WTC11 (cell line): ENCODE measurements at regions not wholly inside any gene's neighbourhood (a gene's known extent, or its start where the extent isn't known, plus 50 kb on each side); places are given as distances from the start of the nearest gene placed in this dataset.

ENCODE experiments used
- ATAC-seq: fragments of 200-7000 bp; cut with Tn5 transposase; 2 replicates; pipeline ENCODE4 v1.10.0; 2021; ENCODE audit warnings: mild to moderate bottlenecking, moderate library complexity
- CTCF ChIA-PET: fragments of 300-600 bp; sonication (Branson Sonifier 250); formaldehyde crosslinking; loops from one replicate; lab custom pipeline; 2021; ENCODE audit warnings: antibody characterized with exemption; lab: Charles Lee
- POLR2A ChIA-PET: fragments of 350-600 bp; sonication (Branson Sonifier 250); formaldehyde crosslinking; loops from one replicate; lab custom pipeline; 2021; ENCODE audit warnings: antibody characterized with exemption; lab: Charles Lee
- DNase-seq: peaks from one replicate; pipeline ENCODE4 v3.0.0; 2021; ENCODE audit warnings: low spot score
- H3K27ac Mint-ChIP-seq: 2 replicates; pipeline ENCODE4 v1.8.0; 2021; ENCODE audit warnings: mixed read lengths
- H3K27me3 Mint-ChIP-seq: 2 replicates; pipeline ENCODE4 v1.8.0; 2021; ENCODE audit warnings: low read depth, mild to moderate bottlenecking, moderate library complexity, mixed read lengths
- H3K36me3 Mint-ChIP-seq: 2 replicates; pipeline ENCODE4 v1.8.0; 2021; ENCODE audit warnings: mixed read lengths
- H3K4me1 Mint-ChIP-seq: 2 replicates; pipeline ENCODE4 v1.8.0; 2022; ENCODE audit warnings: mixed read lengths
- H3K4me3 Mint-ChIP-seq: 2 replicates; pipeline ENCODE4 v1.8.0; 2021; ENCODE audit warnings: mild to moderate bottlenecking, moderate library complexity, mixed read lengths
- H3K9me3 Mint-ChIP-seq: 2 replicates; pipeline ENCODE4 v1.8.0; 2021; ENCODE audit warnings: mixed read lengths
- ATF2 ChIP-seq: sonication (generic); formaldehyde crosslinking; IDR thresholded peaks from 2 replicates; pipeline ENCODE4 v1.8.1; 2022; ENCODE audit warnings: low read depth, missing genetic modification reagents, borderline replicate concordance
- E2F4 ChIP-seq: sonication (generic); formaldehyde crosslinking; IDR thresholded peaks from 2 replicates; pipeline ENCODE4 v1.8.1; 2022; ENCODE audit warnings: low read depth, mild to moderate bottlenecking, moderate library complexity, missing genetic modification reagents, borderline replicate concordance
- ETV6 ChIP-seq: sonication (generic); formaldehyde crosslinking; IDR thresholded peaks from 2 replicates; pipeline ENCODE4 v1.8.1; 2022; ENCODE audit warnings: mild to moderate bottlenecking, missing genetic modification reagents
- FOXK1 ChIP-seq: sonication (generic); formaldehyde crosslinking; IDR thresholded peaks from 2 replicates; pipeline ENCODE4 v1.8.0; 2022; ENCODE audit warnings: mild to moderate bottlenecking, moderate library complexity, missing genetic modification reagents
- FOXP1 ChIP-seq: sonication (generic); formaldehyde crosslinking; IDR thresholded peaks from 2 replicates; pipeline ENCODE4 v1.8.0; 2022; ENCODE audit warnings: missing genetic modification reagents, mild to moderate bottlenecking, moderate library complexity, borderline replicate concordance
- FOXP4 ChIP-seq: sonication (generic); formaldehyde crosslinking; IDR thresholded peaks from 2 replicates; pipeline ENCODE4 v1.8.0; 2022; ENCODE audit warnings: mild to moderate bottlenecking, missing genetic modification reagents
- IRF2 ChIP-seq: sonication (generic); formaldehyde crosslinking; IDR thresholded peaks from 2 replicates; pipeline ENCODE4 v1.8.0; 2022; ENCODE audit warnings: low read depth, missing genetic modification reagents, borderline replicate concordance
- KAT7 ChIP-seq: sonication (generic); formaldehyde crosslinking; IDR thresholded peaks from 2 replicates; pipeline ENCODE4 v1.8.1; 2023; ENCODE audit warnings: missing genetic modification reagents, mild to moderate bottlenecking, borderline replicate concordance
- SOX15 ChIP-seq: fragments of 250-450 bp; sonication (Bioruptor Pico); IDR thresholded peaks from 2 replicates; pipeline ENCODE4 v1.9.0; 2021; ENCODE audit warnings: mild to moderate bottlenecking
- SP1 ChIP-seq: sonication (generic); formaldehyde crosslinking; conservative IDR thresholded peaks from 2 replicates; pipeline ENCODE4 v1.8.1; 2022; ENCODE audit warnings: missing genetic modification reagents
- TP53 ChIP-seq: sonication (generic); formaldehyde crosslinking; IDR thresholded peaks from 2 replicates; pipeline ENCODE4 v1.8.1; 2023; ENCODE audit warnings: mild to moderate bottlenecking, missing genetic modification reagents
- USF2 ChIP-seq: sonication (generic); formaldehyde crosslinking; IDR thresholded peaks from 2 replicates; pipeline ENCODE4 v1.8.1; 2023; ENCODE audit warnings: mild to moderate bottlenecking, missing genetic modification reagents, moderate library complexity
- ZNF416 ChIP-seq: fragments of 250-450 bp; sonication (Bioruptor Pico); IDR thresholded peaks from 2 replicates; pipeline ENCODE4 v1.9.0; 2021; ENCODE audit warnings: mild to moderate bottlenecking, inconsistent platforms
- ZNF423 ChIP-seq: fragments of 250-450 bp; sonication (Bioruptor Pico); IDR thresholded peaks from 2 replicates; pipeline ENCODE4 v2.1.2; 2022; ENCODE audit warnings: mild to moderate bottlenecking, moderate library complexity
- ZNF425 ChIP-seq: fragments of 250-450 bp; sonication (Bioruptor Pico); conservative IDR thresholded peaks from 2 replicates; pipeline ENCODE4 v1.9.0; 2021; ENCODE audit warnings: mild to moderate bottlenecking
- TF ChIP-seq, protein P1 (sequence below): fragments of 250-450 bp; sonication (Bioruptor Pico); IDR thresholded peaks from 2 replicates; pipeline ENCODE4 v1.9.0; 2021; ENCODE audit warnings: mild to moderate bottlenecking
- TF ChIP-seq, protein P2 (sequence below): sonication (generic); formaldehyde crosslinking; IDR thresholded peaks from 2 replicates; pipeline ENCODE4 v1.8.0; 2022; ENCODE audit warnings: mild to moderate bottlenecking, missing genetic modification reagents
- TF ChIP-seq, protein P3 (sequence below): fragments of 250-450 bp; sonication (Bioruptor Pico); IDR thresholded peaks from 2 replicates; pipeline ENCODE4 v1.9.0; 2021; ENCODE audit warnings: mild to moderate bottlenecking

GRCh38 chr2:59458800-59459199 is 1094.7 kb downstream of the BCL11A start:
- no peak for TF ChIP-seq IRF2 (CRISPR knock-in tag)
- 0 out of 2 replicates have a peak, but pooled peaks have one; percentile 8 for TF ChIP-seq ZNF423 (CRISPR knock-in tag)
- H3K36me3 Mint-ChIP-seq = no peaks in the 10 kb centered on the region
- CTCF ChIA-PET = no interaction called here
- no peak overlapping the region for H3K4me3 Mint-ChIP-seq
- DNase-seq (no peak), ATAC-seq (peak; percentile 68)
- POLR2A ChIA-PET = no interaction called here
- H3K4me1 Mint-ChIP-seq = peaks cover 19% of the 10 kb centered on the region
- no peaks in the 10 kb centered on the region for H3K9me3 Mint-ChIP-seq
- H3K27ac Mint-ChIP-seq = no peak overlapping the region
- no peaks in the 10 kb centered on the region for H3K27me3 Mint-ChIP-seq

DNA sequence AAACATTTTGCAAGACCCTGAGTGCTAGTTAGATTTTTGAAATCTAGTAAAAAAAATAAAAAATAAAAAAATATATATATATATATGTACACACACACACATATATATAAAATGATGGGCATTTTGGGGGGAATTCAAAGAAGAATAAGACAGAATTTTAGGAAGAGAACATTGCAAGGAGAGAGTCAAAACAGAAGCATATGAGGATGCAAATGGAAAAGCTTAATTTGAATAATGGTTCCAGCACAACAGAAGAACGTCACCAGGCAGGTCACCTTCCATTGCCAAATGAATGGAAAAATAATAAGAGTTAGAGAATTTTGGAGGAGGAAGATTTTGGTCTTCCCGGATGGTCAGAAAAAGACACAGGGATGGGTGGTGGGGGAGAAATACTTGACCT is 1097.2 kb downstream of the BCL11A start:
- Mint-ChIP-seq H3K27ac (no peak overlapping the region), H3K4me1 (peaks cover 6% of the 10 kb centered on the region), H3K27me3 (no peaks in the 10 kb centered on the region), H3K9me3 (peaks cover 12% of the 10 kb centered on the region; the same call in 1 of the 2 replicates), H3K4me3 (no peak overlapping the region), H3K36me3 (no peaks in the 10 kb centered on the region)
- ChIA-PET POLR2A (no interaction called here), CTCF (no interaction called here)
- no peak for TF ChIP-seq SP1 (CRISPR knock-in tag)
- no peak for TF ChIP-seq USF2 (CRISPR knock-in tag)
- no peak for TF ChIP-seq FOXK1 (CRISPR knock-in tag)
- no peak for TF ChIP-seq SOX15 (CRISPR knock-in tag)
- TF ChIP-seq TP53 (CRISPR knock-in tag) = no peak
- no peak for TF ChIP-seq KAT7 (CRISPR knock-in tag)
- no peak for TF ChIP-seq FOXP4 (CRISPR knock-in tag)
- TF ChIP-seq ETV6 (CRISPR knock-in tag) = no peak
- TF ChIP-seq, protein P1, sequence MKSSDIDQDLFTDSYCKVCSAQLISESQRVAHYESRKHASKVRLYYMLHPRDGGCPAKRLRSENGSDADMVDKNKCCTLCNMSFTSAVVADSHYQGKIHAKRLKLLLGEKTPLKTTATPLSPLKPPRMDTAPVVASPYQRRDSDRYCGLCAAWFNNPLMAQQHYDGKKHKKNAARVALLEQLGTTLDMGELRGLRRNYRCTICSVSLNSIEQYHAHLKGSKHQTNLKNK (CRISPR knock-in tag) = no peak
- TF ChIP-seq ZNF416 = no peak
- no peak for TF ChIP-seq ZNF425
- TF ChIP-seq E2F4 (CRISPR knock-in tag) = no peak
- ATAC-seq (no peak), DNase-seq (no peak)

DNA sequence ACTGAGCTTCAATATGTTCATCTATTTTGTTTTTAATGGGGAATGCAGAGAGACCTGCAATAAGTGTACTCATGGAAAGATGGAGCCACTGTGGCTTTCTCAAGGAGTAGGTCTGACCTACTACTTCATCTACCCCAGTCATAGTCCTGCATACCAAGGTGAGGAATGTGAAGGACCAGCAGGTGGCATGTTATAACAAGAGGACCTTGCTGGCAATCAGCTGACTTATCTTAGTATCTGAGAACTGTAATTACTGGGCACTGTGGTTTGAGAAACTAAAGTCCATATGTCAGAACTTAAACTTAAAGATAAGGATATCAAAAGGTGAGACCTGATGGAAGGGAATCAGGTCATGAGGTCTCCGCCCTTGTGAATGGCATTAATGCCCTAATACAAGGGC is 1104.2 kb downstream of the BCL11A start:
- H3K27ac Mint-ChIP-seq = no peak overlapping the region
- ATAC-seq = peak; percentile 58
- TF ChIP-seq, protein P2, sequence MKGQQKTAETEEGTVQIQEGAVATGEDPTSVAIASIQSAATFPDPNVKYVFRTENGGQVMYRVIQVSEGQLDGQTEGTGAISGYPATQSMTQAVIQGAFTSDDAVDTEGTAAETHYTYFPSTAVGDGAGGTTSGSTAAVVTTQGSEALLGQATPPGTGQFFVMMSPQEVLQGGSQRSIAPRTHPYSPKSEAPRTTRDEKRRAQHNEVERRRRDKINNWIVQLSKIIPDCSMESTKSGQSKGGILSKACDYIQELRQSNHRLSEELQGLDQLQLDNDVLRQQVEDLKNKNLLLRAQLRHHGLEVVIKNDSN (CRISPR knock-in tag) = no peak
- TF ChIP-seq, protein P3, sequence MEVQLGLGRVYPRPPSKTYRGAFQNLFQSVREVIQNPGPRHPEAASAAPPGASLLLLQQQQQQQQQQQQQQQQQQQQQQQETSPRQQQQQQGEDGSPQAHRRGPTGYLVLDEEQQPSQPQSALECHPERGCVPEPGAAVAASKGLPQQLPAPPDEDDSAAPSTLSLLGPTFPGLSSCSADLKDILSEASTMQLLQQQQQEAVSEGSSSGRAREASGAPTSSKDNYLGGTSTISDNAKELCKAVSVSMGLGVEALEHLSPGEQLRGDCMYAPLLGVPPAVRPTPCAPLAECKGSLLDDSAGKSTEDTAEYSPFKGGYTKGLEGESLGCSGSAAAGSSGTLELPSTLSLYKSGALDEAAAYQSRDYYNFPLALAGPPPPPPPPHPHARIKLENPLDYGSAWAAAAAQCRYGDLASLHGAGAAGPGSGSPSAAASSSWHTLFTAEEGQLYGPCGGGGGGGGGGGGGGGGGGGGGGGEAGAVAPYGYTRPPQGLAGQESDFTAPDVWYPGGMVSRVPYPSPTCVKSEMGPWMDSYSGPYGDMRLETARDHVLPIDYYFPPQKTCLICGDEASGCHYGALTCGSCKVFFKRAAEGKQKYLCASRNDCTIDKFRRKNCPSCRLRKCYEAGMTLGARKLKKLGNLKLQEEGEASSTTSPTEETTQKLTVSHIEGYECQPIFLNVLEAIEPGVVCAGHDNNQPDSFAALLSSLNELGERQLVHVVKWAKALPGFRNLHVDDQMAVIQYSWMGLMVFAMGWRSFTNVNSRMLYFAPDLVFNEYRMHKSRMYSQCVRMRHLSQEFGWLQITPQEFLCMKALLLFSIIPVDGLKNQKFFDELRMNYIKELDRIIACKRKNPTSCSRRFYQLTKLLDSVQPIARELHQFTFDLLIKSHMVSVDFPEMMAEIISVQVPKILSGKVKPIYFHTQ (CRISPR knock-in tag) = no peak
- no peak for TF ChIP-seq FOXP1 (CRISPR knock-in tag)
- no peak for TF ChIP-seq ATF2 (CRISPR knock-in tag)

More for the DNA sequence above, 1104.2 kb downstream of the BCL11A start:
- ChIA-PET POLR2A (no interaction called here), CTCF (interaction anchor here (0.7 to 1.2 kb wide), 2 partner anchors 136 to 713 kb away, joined by 3 to 5 read pairs; no protein-coding TSS in a partner anchor)
- H3K4me3 Mint-ChIP-seq = no peak overlapping the region
- no peaks in the 10 kb centered on the region for H3K36me3 Mint-ChIP-seq
- peaks cover 2% of the 10 kb centered on the region; the same call in 1 of the 2 replicates for H3K27me3 Mint-ChIP-seq
- DNase-seq = no peak
- H3K9me3 Mint-ChIP-seq = peaks cover 12% of the 10 kb centered on the region
- H3K4me1 Mint-ChIP-seq = no peaks in the 10 kb centered on the region
